Sigmoid colon (tissue), 4 donors: ENCODE measurements at regions not wholly inside any gene's neighbourhood (a gene's known extent, or its start where the extent isn't known, plus 50 kb on each side); places are given as distances from the start of the nearest gene placed in this dataset.

Source experiments
- EP300 ChIP-seq, 4 donors: sonication (generic); formaldehyde crosslinking; IDR thresholded peaks; one replicate each; pipeline ENCODE4 v1.6.1; 2017; ENCODE audit warnings: antibody characterized with exemption in 4 of 4
- POLR2A ChIP-seq, 2 donors: fragments of 450-650 bp; IDR thresholded peaks; one replicate each; pipeline ENCODE4 v1.6.1; 2016; ENCODE audit warnings: antibody characterized with exemption in 2 of 2, mild to moderate bottlenecking in 2 of 2, moderate library complexity in 2 of 2
- POLR2AphosphoS5 ChIP-seq, 4 donors: sonication (generic); formaldehyde crosslinking; IDR thresholded peaks; one replicate each; pipeline ENCODE4 v1.6.1; 2017; ENCODE audit warnings: antibody characterized with exemption in 4 of 4
- TF ChIP-seq, protein P1 (sequence below), 4 experiments: fragments of 450-650 bp in 3 of 4; fragments of 200-600 bp in 1 of 4; IDR thresholded peaks; one replicate each; pipeline ENCODE4 v1.5.1; 2016 to 2019; ENCODE audit warnings: antibody characterized with exemption in 4 of 4, mild to moderate bottlenecking in 3 of 4, moderate library complexity in 2 of 4

DNA sequence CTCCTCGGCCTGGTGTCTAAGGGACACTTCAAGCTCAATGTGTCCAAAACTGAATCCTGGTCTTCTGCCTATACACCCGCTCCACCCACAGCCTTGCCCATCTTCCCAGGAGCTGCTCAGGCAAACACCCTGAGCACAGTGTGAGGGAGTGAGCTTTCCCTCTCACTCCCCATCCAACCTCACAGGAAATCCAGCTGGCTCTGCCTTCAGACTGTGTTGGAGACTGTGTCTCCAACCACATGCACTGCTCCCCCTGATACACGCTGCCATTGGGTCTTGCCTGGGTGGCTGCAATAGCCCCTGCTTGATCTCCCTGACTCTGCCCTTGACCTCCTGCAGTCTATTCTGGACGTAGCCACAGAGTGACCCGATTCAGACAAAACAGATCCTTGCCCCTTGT lies 319.5 kb upstream of the MSX2 start:
- TF ChIP-seq POLR2AphosphoS5 (IDR thresholded peaks at IDR 0.05) = no peak
- TF ChIP-seq POLR2A (IDR thresholded peaks at IDR 0.05) = no peak
- TF ChIP-seq, protein P1, sequence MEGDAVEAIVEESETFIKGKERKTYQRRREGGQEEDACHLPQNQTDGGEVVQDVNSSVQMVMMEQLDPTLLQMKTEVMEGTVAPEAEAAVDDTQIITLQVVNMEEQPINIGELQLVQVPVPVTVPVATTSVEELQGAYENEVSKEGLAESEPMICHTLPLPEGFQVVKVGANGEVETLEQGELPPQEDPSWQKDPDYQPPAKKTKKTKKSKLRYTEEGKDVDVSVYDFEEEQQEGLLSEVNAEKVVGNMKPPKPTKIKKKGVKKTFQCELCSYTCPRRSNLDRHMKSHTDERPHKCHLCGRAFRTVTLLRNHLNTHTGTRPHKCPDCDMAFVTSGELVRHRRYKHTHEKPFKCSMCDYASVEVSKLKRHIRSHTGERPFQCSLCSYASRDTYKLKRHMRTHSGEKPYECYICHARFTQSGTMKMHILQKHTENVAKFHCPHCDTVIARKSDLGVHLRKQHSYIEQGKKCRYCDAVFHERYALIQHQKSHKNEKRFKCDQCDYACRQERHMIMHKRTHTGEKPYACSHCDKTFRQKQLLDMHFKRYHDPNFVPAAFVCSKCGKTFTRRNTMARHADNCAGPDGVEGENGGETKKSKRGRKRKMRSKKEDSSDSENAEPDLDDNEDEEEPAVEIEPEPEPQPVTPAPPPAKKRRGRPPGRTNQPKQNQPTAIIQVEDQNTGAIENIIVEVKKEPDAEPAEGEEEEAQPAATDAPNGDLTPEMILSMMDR (IDR thresholded peaks at IDR 0.05) = no peak
- no peak for TF ChIP-seq EP300 (IDR thresholded peaks at IDR 0.05)
